Myocyte (in vitro differentiated cells): ENCODE measurements at regions not wholly inside any gene's neighbourhood (a gene's known extent, or its start where the extent isn't known, plus 50 kb on each side); places are given as distances from the start of the nearest gene placed in this dataset.

Source experiments
- DNase-seq: peaks from one replicate; pipeline ENCODE4 v3.0.0-alpha.2; 2012; ENCODE audit warnings: low read depth

GRCh38 chr15:87269566-87269965, 987.0 kb downstream of the NTRK3 start:
- DNase-seq = peak; percentile 18

GRCh38 chr15:87268675-87269074, 987.9 kb downstream of the NTRK3 start:
- peak; percentile 46 for DNase-seq

DNA sequence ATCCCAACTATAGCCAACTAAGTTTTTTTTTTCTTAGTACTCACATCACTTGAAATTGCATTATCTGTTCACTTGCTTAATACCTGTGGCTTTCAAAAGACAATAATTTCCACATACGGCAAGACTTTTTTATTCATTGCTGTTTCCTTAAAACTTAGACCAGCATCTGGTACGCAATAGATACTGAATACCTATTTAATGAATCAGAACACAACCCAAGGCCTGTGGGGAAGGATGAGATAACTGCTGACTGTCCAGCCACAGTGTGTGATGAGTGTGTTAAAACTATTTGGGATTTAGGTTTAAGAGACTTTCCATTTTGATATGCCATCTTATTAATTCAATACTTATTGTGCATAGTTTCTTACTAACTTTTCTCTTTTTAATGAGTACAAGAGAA, 988.7 kb downstream of the NTRK3 start:
- peak; percentile 82 for DNase-seq

DNA sequence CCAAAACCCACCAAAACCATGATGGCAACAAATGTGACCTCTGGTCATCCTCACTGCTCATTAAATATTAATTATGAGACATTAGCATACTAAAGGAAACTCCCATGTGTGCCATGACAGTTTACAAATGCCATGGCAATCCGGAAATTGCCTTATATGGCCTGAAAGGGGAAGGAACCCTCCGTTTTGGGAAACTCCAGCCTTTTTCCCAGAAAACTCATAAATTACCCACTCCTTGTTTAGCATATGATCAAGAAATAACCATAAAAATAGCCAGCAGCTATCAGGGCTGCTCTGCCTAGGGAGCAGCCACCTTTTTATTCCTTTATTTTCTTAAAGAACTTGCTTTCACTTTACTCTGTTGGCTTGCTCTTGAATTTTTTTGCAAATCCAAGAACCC, 992.7 kb downstream of the NTRK3 start:
- no peak for DNase-seq

GRCh38 chr15:87263296-87263695, 993.2 kb downstream of the NTRK3 start:
- no peak for DNase-seq

- no peak for DNase-seq
Measured at GRCh38 chr15:87245592-87245991, 1010.9 kb downstream of the NTRK3 start.

DNA sequence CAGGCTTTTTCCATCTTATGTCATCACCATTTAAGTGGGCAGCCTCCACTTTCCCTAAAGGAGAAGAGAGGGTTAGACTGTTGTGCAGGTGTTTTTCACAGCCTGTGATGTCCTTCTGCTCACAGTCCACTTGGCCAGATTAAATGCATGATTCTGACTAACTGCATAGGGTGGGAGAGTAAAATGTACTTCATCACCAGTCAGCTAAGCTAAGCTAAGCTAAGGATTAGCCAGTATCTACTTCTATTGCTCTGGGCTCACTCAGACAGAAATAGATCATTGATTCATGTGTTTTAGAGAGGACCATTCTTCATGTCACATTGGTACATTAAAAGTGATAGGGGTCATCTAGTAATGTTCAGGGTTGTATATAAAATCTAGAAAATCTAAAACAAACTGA, 1013.1 kb downstream of the NTRK3 start:
- no peak for DNase-seq

DNA sequence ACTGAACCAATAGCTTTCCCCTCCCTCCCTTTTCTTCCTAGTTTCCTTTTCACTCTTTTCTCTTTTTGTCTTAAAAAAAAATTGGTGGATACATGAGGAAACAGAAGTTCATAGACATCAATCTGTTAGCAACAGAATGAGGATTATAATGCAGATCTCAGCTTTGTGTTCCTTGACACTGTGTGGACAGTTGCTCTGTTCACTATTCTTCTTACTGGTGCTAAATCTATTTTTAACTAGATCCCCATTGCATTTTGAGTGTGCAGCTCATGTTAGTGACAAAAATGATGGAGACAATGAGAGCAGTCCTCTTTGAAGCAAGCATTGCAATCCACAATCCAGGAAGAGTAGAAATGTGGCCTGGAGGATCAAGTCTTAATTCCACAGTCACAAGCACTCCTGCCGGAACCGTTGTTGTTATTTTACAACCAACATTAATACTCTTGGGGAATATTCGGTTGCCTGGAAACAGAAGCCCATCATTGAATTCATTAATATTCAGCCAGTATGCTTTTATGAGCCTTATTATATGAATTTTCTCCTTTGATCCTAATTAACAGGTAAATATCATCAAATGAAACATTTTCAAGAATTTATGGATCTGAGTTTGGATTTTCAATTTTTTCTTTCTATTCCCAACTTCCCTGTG, 1016.8 kb downstream of the NTRK3 start:
- no peak for DNase-seq

- no peak for DNase-seq
Measured at GRCh38 chr15:87238451-87239068, 1018.0 kb downstream of the NTRK3 start.

DNA sequence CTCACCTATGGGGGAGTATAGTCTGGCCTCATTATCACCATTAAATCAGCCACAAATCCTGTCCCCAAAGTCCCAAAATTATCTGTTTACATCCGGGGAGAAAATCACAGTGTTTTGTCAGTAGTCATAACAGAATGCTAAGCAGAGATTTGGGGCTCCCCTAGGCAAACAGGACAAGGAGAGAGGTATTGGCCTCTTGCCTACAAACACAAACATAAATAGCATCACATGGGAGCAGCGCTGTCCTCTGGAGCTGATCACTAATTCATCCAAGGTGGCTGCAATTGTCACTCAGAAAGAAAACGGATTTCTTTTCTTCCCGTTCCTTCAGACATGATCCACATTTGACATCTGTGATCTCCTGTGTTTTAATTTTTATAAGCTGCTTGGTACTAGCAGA, 1028.1 kb downstream of the NTRK3 start:
- no peak for DNase-seq

DNA sequence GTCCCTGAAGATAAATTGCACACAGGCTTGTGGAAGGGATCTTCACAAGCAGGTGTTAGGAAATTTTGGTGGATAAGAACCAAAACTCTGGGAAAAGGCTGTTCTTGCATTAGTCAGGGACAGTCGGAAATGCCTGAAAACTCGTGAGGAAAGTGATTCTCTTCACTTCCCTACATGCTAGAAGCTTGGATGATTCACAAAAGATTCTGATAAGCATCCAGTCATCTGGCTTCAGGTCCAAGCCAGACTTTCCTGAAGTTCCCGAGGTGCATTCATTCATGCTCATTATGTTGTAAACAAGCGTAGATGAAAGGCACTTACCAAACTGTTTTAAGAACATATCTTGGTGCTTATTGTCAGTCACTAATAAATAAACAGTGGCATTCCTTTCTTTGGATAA, 1028.7 kb downstream of the NTRK3 start:
- DNase-seq = no peak

GRCh38 chr15:87225436-87225835, 1031.1 kb downstream of the NTRK3 start:
- no peak for DNase-seq

GRCh38 chr15:87224404-87224803, 1032.1 kb downstream of the NTRK3 start:
- DNase-seq = no peak

- peak; percentile 22 for DNase-seq
Measured at GRCh38 chr15:87219650-87220615, 1036.6 kb downstream of the NTRK3 start.

- DNase-seq = no peak
Measured at GRCh38 chr15:87215100-87215499, 1041.4 kb downstream of the NTRK3 start.

GRCh38 chr15:87213626-87214025, 1042.9 kb downstream of the NTRK3 start:
- DNase-seq = no peak

DNA sequence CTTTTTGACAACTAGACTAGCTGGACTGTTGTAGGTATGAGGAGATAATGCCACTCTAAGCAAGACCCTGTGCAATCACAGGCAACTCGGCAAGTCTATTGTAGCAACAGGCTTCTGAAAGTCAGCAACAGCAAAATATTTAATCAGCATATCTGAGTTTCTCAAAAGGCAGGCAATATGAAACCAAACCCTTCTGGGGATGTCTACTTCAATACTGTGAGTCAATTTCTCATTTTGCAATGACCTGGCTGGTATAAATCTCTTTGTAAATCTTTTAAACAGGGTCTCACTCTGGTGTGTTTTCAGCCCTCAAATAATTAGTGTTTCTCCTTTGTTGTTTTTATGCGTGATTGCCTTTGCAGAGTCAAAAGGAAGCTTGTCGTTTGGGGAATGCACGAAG, 1044.5 kb downstream of the NTRK3 start:
- no peak for DNase-seq

- no peak for DNase-seq
Measured at GRCh38 chr15:87211547-87211946, 1045.0 kb downstream of the NTRK3 start.

DNA sequence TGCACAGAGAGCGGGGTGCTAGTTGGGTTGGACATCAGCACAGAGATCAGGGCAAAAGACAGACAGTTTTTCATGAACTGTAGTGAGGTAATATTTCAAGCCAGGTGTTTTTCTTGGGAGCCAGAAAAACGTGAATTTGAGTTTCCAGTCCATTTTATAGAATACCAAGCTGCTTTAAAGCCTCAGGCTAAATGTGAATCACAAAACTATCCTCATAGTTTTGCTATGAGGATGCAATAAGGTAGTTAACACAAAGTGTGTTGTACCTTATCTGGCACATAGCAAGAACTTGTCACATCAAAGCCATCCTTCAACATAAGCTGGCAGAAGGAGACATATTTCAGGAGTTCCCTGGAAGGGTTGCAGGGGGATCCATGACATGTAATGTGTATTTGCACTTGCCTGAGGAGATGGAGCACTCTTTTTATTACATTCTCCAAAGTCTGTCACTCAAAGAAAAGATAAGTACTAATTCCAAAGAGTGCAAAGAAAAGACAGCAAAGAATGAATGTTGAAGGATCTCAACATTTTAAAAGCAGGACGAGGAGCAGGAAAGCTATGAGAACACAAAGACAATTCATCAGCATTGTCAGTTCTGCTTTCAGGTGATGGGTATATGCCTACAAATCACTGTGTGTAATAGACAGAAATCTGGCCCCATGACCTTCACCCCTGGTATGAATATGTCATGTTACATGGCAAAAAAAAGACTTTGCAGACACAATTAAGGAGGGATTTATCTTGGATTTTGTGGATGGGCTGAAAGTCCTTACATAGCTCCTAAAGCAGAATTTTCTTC, 1046.4 kb downstream of the NTRK3 start:
- no peak for DNase-seq

DNA sequence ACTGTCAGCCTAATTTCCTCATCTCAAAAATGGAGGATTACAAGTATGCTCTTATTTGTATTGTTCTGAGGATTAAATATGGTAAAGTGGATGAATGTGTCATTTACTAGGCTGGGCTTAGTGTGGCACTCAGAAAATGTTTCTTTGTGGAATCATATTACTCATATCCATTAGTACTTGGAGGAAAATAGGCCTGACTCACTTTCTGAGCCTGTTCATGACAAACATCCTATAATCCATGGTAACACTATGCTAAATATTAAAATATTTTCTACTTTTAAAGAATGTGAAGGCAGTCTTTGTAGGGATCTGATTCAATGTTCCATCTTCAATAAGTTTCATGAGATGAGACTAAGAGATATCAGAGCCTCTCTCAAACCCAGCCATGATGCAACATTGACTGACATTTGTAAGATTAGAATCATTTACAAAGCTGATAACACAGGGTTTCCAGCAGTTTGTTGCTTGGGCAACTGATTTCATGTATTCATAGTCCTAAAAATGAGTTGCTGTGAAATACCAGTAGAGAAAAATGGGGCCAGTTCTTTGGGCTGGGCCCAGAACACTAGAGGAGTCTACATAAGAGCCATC, 1048.5 kb downstream of the NTRK3 start:
- DNase-seq = peak; percentile 67

DNA sequence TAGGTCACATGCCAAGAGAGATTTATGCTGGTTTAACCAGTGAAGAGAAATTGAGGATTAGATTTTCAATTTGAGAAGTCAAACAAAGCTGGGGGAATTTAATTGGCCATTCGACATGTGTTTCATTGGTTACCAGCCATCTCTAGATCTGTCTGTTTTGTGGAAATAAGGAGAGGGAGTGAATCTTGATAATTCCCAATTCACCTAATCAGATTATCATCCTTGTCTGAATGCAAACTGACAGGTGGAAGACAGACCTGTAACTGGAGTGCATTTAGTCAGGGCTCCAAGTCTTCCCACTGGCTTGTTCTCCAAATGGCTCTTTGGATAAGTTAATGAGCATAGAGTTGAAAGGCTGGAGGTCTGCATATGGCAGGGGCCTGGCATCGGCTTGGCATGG, 1049.3 kb downstream of the NTRK3 start:
- DNase-seq = no peak
